Stimulated activated CD4-positive, alpha-beta T cell treated with anti-CD3 and anti-CD28 coated beads, Interleukin-12 subunit alpha, Interleukin-12 subunit beta, amount 100 ng/mL, for 48 hours (primary cell): ENCODE measurements at regions not wholly inside any gene's neighbourhood (a gene's known extent, or its start where the extent isn't known, plus 50 kb on each side); places are given as distances from the start of the nearest gene placed in this dataset.
"Not testable (repeated sequence)": the region's sequence is repeated elsewhere in the genome, so short reads cannot be mapped to it uniquely, and the experiment has no call there.

ENCODE experiments used
- DNase-seq, 3 donors: peaks; one replicate each; pipeline ENCODE4 v3.0.0-alpha.2; 2020; ENCODE audit warnings: low read depth in 2 of 3, low spot score in 1 of 3

- DNase-seq = no peak
Observed at GRCh38 chr1:185441605-185442004, 124.6 kb upstream of the IVNS1ABP start.

DNA sequence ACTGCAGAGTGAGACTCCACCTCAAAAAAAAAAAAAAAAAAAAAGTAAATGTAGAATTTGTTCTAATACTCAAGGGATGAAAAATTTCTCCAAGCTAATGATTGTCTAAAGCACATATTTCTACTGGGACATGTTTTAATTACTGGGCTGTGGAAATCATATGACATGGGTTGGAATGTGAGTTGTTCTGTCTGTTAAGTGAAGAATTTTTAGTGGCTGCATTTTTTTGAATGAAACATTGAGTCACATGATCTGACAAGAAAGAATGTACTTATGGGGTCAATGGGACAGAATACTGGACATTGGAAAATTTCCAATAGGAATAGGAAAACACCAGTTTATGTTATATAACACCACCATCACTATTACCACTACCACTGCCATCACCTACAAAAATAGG, 123.8 kb upstream of the IVNS1ABP start:
- no peak for DNase-seq

- DNase-seq = peak in 2 of 3 donors; percentile 17 to 24
Observed at GRCh38 chr1:185439727-185440415, 122.8 kb upstream of the IVNS1ABP start.

DNA sequence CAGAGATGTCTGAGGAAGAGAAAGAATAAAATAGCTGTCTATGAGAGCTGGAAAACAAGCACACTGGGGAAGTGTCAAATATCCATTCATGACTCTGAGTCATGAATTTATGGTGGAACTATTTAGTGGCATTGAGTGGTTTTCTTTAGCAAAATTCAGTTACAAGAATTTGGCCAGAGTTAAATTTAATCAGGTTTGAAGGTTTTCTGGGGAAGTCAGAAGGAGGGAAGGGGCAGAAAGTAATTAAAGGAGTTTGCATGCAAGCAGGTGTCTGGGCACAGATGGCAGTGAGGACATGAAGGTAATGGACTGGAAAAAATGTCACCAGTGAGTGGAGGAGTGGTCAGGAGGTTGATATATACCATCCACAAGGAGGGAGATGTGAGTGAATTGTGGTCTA, 121.9 kb upstream of the IVNS1ABP start:
- no peak for DNase-seq

DNA sequence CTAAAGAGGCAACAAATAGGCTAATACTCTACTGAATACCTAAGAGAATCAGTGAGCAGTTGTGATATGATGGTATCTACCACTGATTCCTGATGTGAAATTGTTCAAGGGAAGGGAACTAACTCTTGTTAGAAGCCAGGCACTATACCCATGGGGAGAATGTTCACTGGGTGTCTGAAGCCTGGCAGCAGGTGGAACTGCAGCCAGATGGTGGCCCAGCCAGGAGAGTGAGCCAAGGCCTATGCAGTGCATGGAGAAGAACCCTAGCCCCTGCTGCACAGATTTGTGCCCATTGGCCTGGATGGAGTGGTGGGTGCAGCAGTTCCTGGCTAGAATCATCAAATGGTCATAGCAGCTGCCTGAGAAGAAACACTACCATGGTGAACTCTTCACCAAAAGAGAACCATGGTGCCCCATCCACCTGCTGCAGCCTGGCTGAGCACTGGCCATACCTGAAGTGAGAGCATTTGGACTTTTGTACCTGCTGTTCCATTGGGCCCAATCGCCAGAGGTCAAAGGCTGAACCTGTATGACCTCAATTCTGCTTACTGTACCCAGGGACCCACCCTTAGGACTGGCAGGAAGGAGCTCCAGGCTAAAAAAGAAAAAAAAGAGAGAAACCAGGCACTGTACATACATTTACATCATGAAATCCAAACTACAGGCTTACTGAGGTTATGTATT, 118.8 kb upstream of the IVNS1ABP start:
- DNase-seq = no peak

GRCh38 chr1:185434721-185435120, 117.7 kb upstream of the IVNS1ABP start:
- no peak for DNase-seq

GRCh38 chr1:185433667-185434066, 116.6 kb upstream of the IVNS1ABP start:
- DNase-seq = no peak

GRCh38 chr1:185432948-185433347, 115.9 kb upstream of the IVNS1ABP start:
- no peak for DNase-seq

DNA sequence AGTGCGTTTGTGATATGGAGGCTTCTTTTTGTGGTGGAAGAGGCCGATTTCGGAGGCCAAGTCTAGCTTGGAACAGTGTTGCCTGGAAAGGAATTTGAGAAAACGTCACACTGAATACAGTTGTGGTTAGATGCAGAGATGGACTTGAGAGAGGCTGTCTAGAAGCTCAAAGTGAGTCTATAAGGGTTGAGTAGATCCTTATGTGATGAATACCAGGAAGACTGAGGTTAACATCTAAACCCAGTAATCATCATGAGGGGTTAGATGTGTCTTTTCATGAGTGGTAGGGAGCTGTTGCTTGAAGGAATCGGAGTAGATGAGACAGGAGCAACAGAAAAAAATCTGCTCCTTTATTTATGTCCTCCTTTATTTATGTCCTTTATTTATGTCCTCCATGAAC, 114.6 kb upstream of the IVNS1ABP start:
- no peak for DNase-seq

GRCh38 chr1:185429668-185430067, 112.6 kb upstream of the IVNS1ABP start:
- DNase-seq = not testable (repeated sequence)

DNA sequence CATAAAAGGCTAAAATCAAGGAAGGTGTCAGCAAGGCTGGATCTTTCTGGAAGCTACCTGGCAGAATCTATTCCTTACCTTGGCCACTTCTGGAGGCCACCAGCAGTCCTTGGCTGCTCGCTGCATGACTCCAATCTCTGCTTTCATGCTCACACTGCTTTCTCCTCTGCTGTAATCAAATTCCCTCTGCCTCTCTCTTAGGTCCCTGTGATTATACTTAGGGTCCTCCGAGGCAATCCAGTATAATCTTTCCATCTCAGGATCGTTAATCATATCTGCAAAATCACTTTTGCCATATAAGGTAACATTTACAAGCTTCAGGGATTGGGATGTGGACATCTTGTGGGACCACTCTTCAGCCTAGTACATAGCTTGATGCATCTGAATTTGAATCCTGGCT, 110.7 kb upstream of the IVNS1ABP start:
- DNase-seq = no peak

- no peak for DNase-seq
Observed at GRCh38 chr1:185427264-185427663, 110.2 kb upstream of the IVNS1ABP start.

- DNase-seq = no peak
Observed at GRCh38 chr1:185426848-185427247, 109.8 kb upstream of the IVNS1ABP start.

- no peak for DNase-seq
Observed at GRCh38 chr1:185425163-185425562, 108.1 kb upstream of the IVNS1ABP start.

DNA sequence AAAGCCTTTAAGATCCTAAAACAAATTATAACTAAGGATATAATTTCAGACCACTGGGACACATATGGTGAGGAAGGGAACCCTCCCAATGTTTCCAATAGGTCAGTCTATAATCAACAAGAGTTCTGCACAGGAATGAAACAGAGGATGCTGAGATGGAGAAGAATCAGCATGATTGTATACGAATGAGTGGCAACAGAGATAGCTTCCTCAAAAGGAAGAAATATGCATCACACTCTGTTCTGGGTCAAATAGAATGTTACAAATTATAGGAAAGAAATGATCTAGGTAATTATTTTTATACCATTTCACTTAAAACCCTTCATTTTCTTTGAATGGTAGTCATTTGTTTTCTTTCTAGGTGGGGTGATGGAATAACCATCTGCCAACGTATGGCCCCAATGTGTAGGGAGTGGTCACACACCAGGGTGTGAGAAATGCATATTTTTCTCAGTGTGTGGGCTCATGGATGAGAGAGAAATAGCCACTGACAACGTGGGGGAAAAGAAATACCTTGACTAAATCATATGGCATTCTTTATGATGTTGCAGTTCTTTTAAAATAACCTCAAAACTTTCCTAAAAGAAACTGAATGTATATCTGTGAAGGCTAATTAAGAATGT, 104.6 kb upstream of the IVNS1ABP start:
- DNase-seq = no peak

- DNase-seq = no peak
Observed at GRCh38 chr1:185420588-185421081, 103.6 kb upstream of the IVNS1ABP start.

- no peak for DNase-seq
Observed at GRCh38 chr1:185419718-185420117, 102.7 kb upstream of the IVNS1ABP start.

GRCh38 chr1:185418472-185418871, 101.4 kb upstream of the IVNS1ABP start:
- no peak for DNase-seq

GRCh38 chr1:185412385-185413087, 95.5 kb upstream of the IVNS1ABP start:
- no peak for DNase-seq

DNA sequence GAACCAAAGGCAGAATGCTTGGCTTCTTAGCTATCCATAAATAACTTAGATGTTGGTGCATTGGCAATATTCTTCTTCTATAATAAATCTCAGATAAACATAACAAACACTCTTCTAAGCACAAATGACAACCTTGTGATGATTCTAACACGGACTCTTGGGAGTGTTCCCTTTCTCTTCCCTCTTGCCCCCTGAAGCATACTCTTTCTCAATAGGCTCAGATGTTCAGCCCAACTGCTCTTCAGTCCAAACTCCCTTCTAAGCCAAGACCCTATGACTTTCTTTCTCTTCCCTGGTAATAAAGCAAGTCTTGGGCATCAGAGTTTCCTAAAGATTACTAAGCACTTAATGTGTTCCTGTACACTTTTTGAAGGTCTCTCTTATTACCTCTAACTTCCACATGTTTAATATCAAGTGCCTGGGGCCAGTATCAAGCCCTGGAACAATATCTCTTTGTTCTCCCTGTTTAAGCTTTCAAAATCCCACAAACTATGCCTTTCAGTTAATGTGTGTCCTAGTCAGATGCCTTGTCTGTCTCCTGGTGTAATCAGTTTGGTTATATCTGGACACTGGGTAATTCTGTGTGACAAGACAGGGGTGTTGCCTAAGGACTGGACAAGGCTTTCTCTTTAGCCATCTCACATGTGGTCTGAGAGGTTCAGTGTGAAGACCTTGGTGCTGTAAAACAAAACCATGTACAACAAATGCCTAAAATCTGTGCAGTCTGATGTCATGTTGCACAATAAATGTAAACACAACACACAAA, 92.9 kb upstream of the IVNS1ABP start:
- DNase-seq = no peak

DNA sequence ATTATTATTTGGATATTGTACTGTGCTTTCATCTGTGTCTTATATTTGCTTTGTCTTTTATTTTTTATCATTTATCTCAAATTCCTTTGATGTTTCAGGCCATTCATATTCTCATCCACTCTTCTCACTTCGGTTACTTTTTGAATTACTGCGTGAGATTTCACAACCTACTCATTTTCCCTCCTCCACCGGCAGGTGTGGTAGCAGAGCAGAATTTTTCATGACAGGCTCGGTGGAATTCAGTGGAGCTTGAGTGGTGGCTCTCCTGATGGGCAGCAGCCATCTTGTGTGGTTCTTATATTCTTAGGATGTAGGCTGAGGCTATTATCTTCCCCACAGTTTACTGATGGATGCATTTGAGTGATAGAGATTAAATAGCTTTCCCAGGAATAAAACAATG, 92.3 kb upstream of the IVNS1ABP start:
- DNase-seq = no peak
